NCI-H524 treated with DMSO at 0.1 percent for 48 hours (cell line): ENCODE measurements at regions not wholly inside any gene's neighbourhood (a gene's known extent, or its start where the extent isn't known, plus 50 kb on each side); places are given as distances from the start of the nearest gene placed in this dataset.

Source experiments
- DNase-seq: peaks from one replicate; lab custom pipeline; 2025; lab: John Stamatoyannopoulos, UW

- no peak for DNase-seq
Observed at GRCh38 chr5:166320920-166321480, 1970.4 kb upstream of the WWC1 start.

- DNase-seq = no peak
Observed at GRCh38 chr5:166324372-166324771, 1967.1 kb upstream of the WWC1 start.

- DNase-seq = no peak
Observed at GRCh38 chr5:166329149-166329800, 1962.2 kb upstream of the WWC1 start.

- DNase-seq = no peak
Observed at GRCh38 chr5:166330036-166330435, 1961.4 kb upstream of the WWC1 start.

- no peak for DNase-seq
Observed at GRCh38 chr5:166331521-166331920, 1959.9 kb upstream of the WWC1 start.

GRCh38 chr5:166338801-166339200 is 1952.6 kb upstream of the WWC1 start:
- no peak for DNase-seq

GRCh38 chr5:166340039-166340438 is 1951.4 kb upstream of the WWC1 start:
- peak; percentile 17 for DNase-seq

- no peak for DNase-seq
Observed at GRCh38 chr5:166341740-166342337, 1949.6 kb upstream of the WWC1 start.

GRCh38 chr5:166342402-166342801 is 1949.0 kb upstream of the WWC1 start:
- no peak for DNase-seq

- DNase-seq = peak; percentile 18
Observed at GRCh38 chr5:166346726-166347374, 1944.6 kb upstream of the WWC1 start.

- DNase-seq = no peak
Observed at GRCh38 chr5:166349046-166349445, 1942.4 kb upstream of the WWC1 start.

GRCh38 chr5:166353580-166353979 is 1937.9 kb upstream of the WWC1 start:
- no peak for DNase-seq

- DNase-seq = no peak
Observed at GRCh38 chr5:166354332-166354731, 1937.1 kb upstream of the WWC1 start.

GRCh38 chr5:166356096-166356495 is 1935.3 kb upstream of the WWC1 start:
- DNase-seq = no peak

GRCh38 chr5:166358127-166358830 is 1933.2 kb upstream of the WWC1 start:
- no peak for DNase-seq

GRCh38 chr5:166363087-166363760 is 1928.2 kb upstream of the WWC1 start:
- no peak for DNase-seq

- peak; percentile 86 for DNase-seq
Observed at GRCh38 chr5:166365164-166365563, 1926.3 kb upstream of the WWC1 start.

- no peak for DNase-seq
Observed at GRCh38 chr5:166367391-166367790, 1924.1 kb upstream of the WWC1 start.

- DNase-seq = peak; percentile 62
Observed at GRCh38 chr5:166369346-166369745, 1922.1 kb upstream of the WWC1 start.

- DNase-seq = no peak
Observed at GRCh38 chr5:166369807-166370206, 1921.6 kb upstream of the WWC1 start.

- no peak for DNase-seq
Observed at GRCh38 chr5:166370928-166371690, 1920.3 kb upstream of the WWC1 start.
